ENCODE measurements at regions not wholly inside any gene's neighbourhood (a gene's known extent, or its start where the extent isn't known, plus 50 kb on each side); places are given as distances from the start of the nearest gene placed in this dataset.

- H3K9me3 ChIP-seq (ENCODE audit: control insufficient read depth, insufficient read depth, low read length): no peaks in the 10 kb centered on the region
- H3K36me3 ChIP-seq (ENCODE audit: insufficient read depth, low read length): no peaks in the 10 kb centered on the region
- H3K9ac ChIP-seq (ENCODE audit: low read depth, low read length): no peak overlapping the region
- no peaks in the 10 kb centered on the region for H3K4me1 ChIP-seq (ENCODE audit: insufficient read depth, low read length)
These were observed 826.6 kb upstream of the MGAT4C start for GRCh38 chr12:87082756-87083155.

GRCh38 chr12:87074781-87075180 lies 818.6 kb upstream of the MGAT4C start:
- Histone ChIP-seq H3K36me3 (ENCODE audit: insufficient read depth, low read length) (peaks cover 4% of the 10 kb centered on the region; the same call in 1 of the 2 replicates), H3K9ac (ENCODE audit: low read depth, low read length) (no peak overlapping the region), H3K4me1 (ENCODE audit: insufficient read depth, low read length) (no peaks in the 10 kb centered on the region), H3K9me3 (ENCODE audit: control insufficient read depth, insufficient read depth, low read length) (peaks cover 7% of the 10 kb centered on the region)

GRCh38 chr12:87066326-87066725 lies 810.1 kb upstream of the MGAT4C start:
- no peaks in the 10 kb centered on the region for H3K36me3 ChIP-seq (ENCODE audit: insufficient read depth, low read length)
- no peaks in the 10 kb centered on the region for H3K9me3 ChIP-seq (ENCODE audit: control insufficient read depth, insufficient read depth, low read length)
- H3K9ac ChIP-seq (ENCODE audit: low read depth, low read length): no peak overlapping the region
- H3K4me1 ChIP-seq (ENCODE audit: insufficient read depth, low read length): no peaks in the 10 kb centered on the region

- Histone ChIP-seq H3K9me3 (ENCODE audit: control insufficient read depth, insufficient read depth, low read length) (no peaks in the 10 kb centered on the region), H3K9ac (ENCODE audit: low read depth, low read length) (no peak overlapping the region), H3K36me3 (ENCODE audit: insufficient read depth, low read length) (no peaks in the 10 kb centered on the region), H3K4me1 (ENCODE audit: insufficient read depth, low read length) (no peaks in the 10 kb centered on the region)
These were observed 803.0 kb upstream of the MGAT4C start for GRCh38 chr12:87059231-87059630.

- H3K4me1 ChIP-seq (ENCODE audit: insufficient read depth, low read length): no peaks in the 10 kb centered on the region
- no peaks in the 10 kb centered on the region for H3K36me3 ChIP-seq (ENCODE audit: insufficient read depth, low read length)
- H3K9ac ChIP-seq (ENCODE audit: low read depth, low read length): no peak overlapping the region
- no peaks in the 10 kb centered on the region for H3K9me3 ChIP-seq (ENCODE audit: control insufficient read depth, insufficient read depth, low read length)
These were observed 798.0 kb upstream of the MGAT4C start for GRCh38 chr12:87054226-87054625.

- H3K9me3 ChIP-seq (ENCODE audit: control insufficient read depth, insufficient read depth, low read length): no peaks in the 10 kb centered on the region
- H3K9ac ChIP-seq (ENCODE audit: low read depth, low read length): no peak overlapping the region
- H3K4me1 ChIP-seq (ENCODE audit: insufficient read depth, low read length): no peaks in the 10 kb centered on the region
- no peaks in the 10 kb centered on the region for H3K36me3 ChIP-seq (ENCODE audit: insufficient read depth, low read length)
These were observed 795.4 kb upstream of the MGAT4C start for GRCh38 chr12:87051621-87052020.

- Histone ChIP-seq H3K36me3 (ENCODE audit: insufficient read depth, low read length) (no peaks in the 10 kb centered on the region), H3K4me1 (ENCODE audit: insufficient read depth, low read length) (no peaks in the 10 kb centered on the region), H3K9ac (ENCODE audit: low read depth, low read length) (no peak overlapping the region), H3K9me3 (ENCODE audit: control insufficient read depth, insufficient read depth, low read length) (no peaks in the 10 kb centered on the region)
These were observed 791.5 kb upstream of the MGAT4C start for GRCh38 chr12:87047691-87048090.

- Histone ChIP-seq H3K4me1 (ENCODE audit: insufficient read depth, low read length) (no peaks in the 10 kb centered on the region), H3K9me3 (ENCODE audit: control insufficient read depth, insufficient read depth, low read length) (no peaks in the 10 kb centered on the region)
These were observed 783.3 kb upstream of the MGAT4C start for GRCh38 chr12:87039536-87039935.

GRCh38 chr12:87038098-87038497 lies 781.9 kb upstream of the MGAT4C start:
- H3K9me3 ChIP-seq (ENCODE audit: control insufficient read depth, insufficient read depth, low read length): no peaks in the 10 kb centered on the region
- H3K4me1 ChIP-seq (ENCODE audit: insufficient read depth, low read length): no peaks in the 10 kb centered on the region
- no peak overlapping the region for H3K9ac ChIP-seq (ENCODE audit: low read depth, low read length)
- peaks cover 4% of the 10 kb centered on the region; the same call in 1 of the 2 replicates for H3K36me3 ChIP-seq (ENCODE audit: insufficient read depth, low read length)

More at GRCh38 chr12:87039536-87039935, 783.3 kb upstream of the MGAT4C start:
- Histone ChIP-seq H3K36me3 (ENCODE audit: insufficient read depth, low read length) (no peaks in the 10 kb centered on the region), H3K9ac (ENCODE audit: low read depth, low read length) (no peak overlapping the region)

- no peaks in the 10 kb centered on the region for H3K4me1 ChIP-seq (ENCODE audit: insufficient read depth, low read length)
- H3K9me3 ChIP-seq (ENCODE audit: control insufficient read depth, insufficient read depth, low read length): peaks cover 5% of the 10 kb centered on the region; the same call in 1 of the 2 replicates
- H3K9ac ChIP-seq (ENCODE audit: low read depth, low read length): no peak overlapping the region
- H3K36me3 ChIP-seq (ENCODE audit: insufficient read depth, low read length): no peaks in the 10 kb centered on the region
These were observed 769.8 kb upstream of the MGAT4C start for GRCh38 chr12:87025976-87026375.

- Histone ChIP-seq H3K4me1 (ENCODE audit: insufficient read depth, low read length) (no peaks in the 10 kb centered on the region), H3K9me3 (ENCODE audit: control insufficient read depth, insufficient read depth, low read length) (peaks cover 5% of the 10 kb centered on the region; the same call in 1 of the 2 replicates), H3K9ac (ENCODE audit: low read depth, low read length) (no peak overlapping the region), H3K36me3 (ENCODE audit: insufficient read depth, low read length) (0 out of 2 replicates have a peak, but pooled peaks cover 2% of the 10 kb centered on the region)
These were observed 765.2 kb upstream of the MGAT4C start for GRCh38 chr12:87021400-87021799.

GRCh38 chr12:87020071-87020470 lies 763.9 kb upstream of the MGAT4C start:
- Histone ChIP-seq H3K36me3 (ENCODE audit: insufficient read depth, low read length) (0 out of 2 replicates have a peak, but pooled peaks cover 2% of the 10 kb centered on the region), H3K9me3 (ENCODE audit: control insufficient read depth, insufficient read depth, low read length) (0 out of 2 replicates have a peak, but pooled peaks cover 2% of the 10 kb centered on the region), H3K9ac (ENCODE audit: low read depth, low read length) (no peak overlapping the region), H3K4me1 (ENCODE audit: insufficient read depth, low read length) (no peaks in the 10 kb centered on the region)

- Histone ChIP-seq H3K9me3 (ENCODE audit: control insufficient read depth, insufficient read depth, low read length) (peaks cover 2% of the 10 kb centered on the region; the same call in 1 of the 2 replicates), H3K36me3 (ENCODE audit: insufficient read depth, low read length) (0 out of 2 replicates have a peak, but pooled peaks cover 2% of the 10 kb centered on the region), H3K9ac (ENCODE audit: low read depth, low read length) (no peak overlapping the region), H3K4me1 (ENCODE audit: insufficient read depth, low read length) (no peaks in the 10 kb centered on the region)
These were observed 759.2 kb upstream of the MGAT4C start for GRCh38 chr12:87015352-87015751.

GRCh38 chr12:87008785-87009384 lies 752.7 kb upstream of the MGAT4C start:
- no peaks in the 10 kb centered on the region; the same call in 1 of the 2 replicates for H3K9me3 ChIP-seq (ENCODE audit: control insufficient read depth, insufficient read depth, low read length)
- H3K9ac ChIP-seq (ENCODE audit: low read depth, low read length): no peak overlapping the region
- H3K4me1 ChIP-seq (ENCODE audit: insufficient read depth, low read length): no peaks in the 10 kb centered on the region
- H3K36me3 ChIP-seq (ENCODE audit: insufficient read depth, low read length): no peaks in the 10 kb centered on the region

- no peaks in the 10 kb centered on the region for H3K4me1 ChIP-seq (ENCODE audit: insufficient read depth, low read length)
- H3K9ac ChIP-seq (ENCODE audit: low read depth, low read length): no peak overlapping the region
- H3K9me3 ChIP-seq (ENCODE audit: control insufficient read depth, insufficient read depth, low read length): peaks cover 28% of the 10 kb centered on the region
- peaks cover 6% of the 10 kb centered on the region; the same call in 1 of the 2 replicates for H3K36me3 ChIP-seq (ENCODE audit: insufficient read depth, low read length)
These were observed 744.9 kb upstream of the MGAT4C start for GRCh38 chr12:87001102-87001501.

Data from ES-I3 (cell line).